ENCODE measurements at regions not wholly inside any gene's neighbourhood (a gene's known extent, or its start where the extent isn't known, plus 50 kb on each side); places are given as distances from the start of the nearest gene placed in this dataset.

- Histone ChIP-seq H3K4me2 (ENCODE audit: low read length) (no peak overlapping the region), H3K27ac (ENCODE audit: low read depth, low read length, poor library complexity, severe bottlenecking) (no peak overlapping the region)
Observed at GRCh38 chr14:83425138-83425537, 1891.5 kb upstream of the SEL1L start.

GRCh38 chr14:83425706-83426105 lies 1892.1 kb upstream of the SEL1L start:
- Histone ChIP-seq H3F3A (ENCODE audit: insufficient read depth, low read length) (no peaks in the 10 kb centered on the region), H3K4me2 (ENCODE audit: low read length) (no peak overlapping the region), H3K9me3 (ENCODE audit: low read length) (no peaks in the 10 kb centered on the region), H3K9ac (ENCODE audit: low read length) (no peak overlapping the region), H4K20me1 (ENCODE audit: insufficient read depth, low read length) (no peaks in the 10 kb centered on the region), H3K27me3 (ENCODE audit: insufficient read depth, low read length) (no peaks in the 10 kb centered on the region), H3K79me2 (ENCODE audit: insufficient read depth, low read length) (no peaks in the 10 kb centered on the region), H3K9me2 (ENCODE audit: low read depth, low read length) (no peaks in the 10 kb centered on the region), H3K4me1 (ENCODE audit: insufficient read depth, low read length, severe bottlenecking) (no peaks in the 10 kb centered on the region), H2AFZ (ENCODE audit: low read length) (no peak overlapping the region), H3K27ac (ENCODE audit: low read depth, low read length, poor library complexity, severe bottlenecking) (no peak overlapping the region), H3K4me3 (ENCODE audit: low read depth, low read length, poor library complexity, severe bottlenecking) (no peak overlapping the region), H3K36me3 (ENCODE audit: insufficient read depth, low read length) (no peaks in the 10 kb centered on the region)
- TF ChIP-seq CTCF (IDR thresholded peaks at IDR 0.05; ENCODE audit: low read length) (no peak), EZH2 (IDR thresholded peaks at IDR 0.05; ENCODE audit: borderline replicate concordance, low read length) (no peak)

More at GRCh38 chr14:83425138-83425537, 1891.5 kb upstream of the SEL1L start:
- TF ChIP-seq EZH2 (IDR thresholded peaks at IDR 0.05; ENCODE audit: borderline replicate concordance, low read length): no peak
- TF ChIP-seq CTCF (IDR thresholded peaks at IDR 0.05; ENCODE audit: low read length): no peak
- no peak overlapping the region for H3K9ac ChIP-seq (ENCODE audit: low read length)
- H3K27me3 ChIP-seq (ENCODE audit: insufficient read depth, low read length): no peaks in the 10 kb centered on the region
- H3K36me3 ChIP-seq (ENCODE audit: insufficient read depth, low read length): no peaks in the 10 kb centered on the region
- H3K4me3 ChIP-seq (ENCODE audit: low read depth, low read length, poor library complexity, severe bottlenecking): no peak overlapping the region
- no peaks in the 10 kb centered on the region for H3K9me3 ChIP-seq (ENCODE audit: low read length)
- H3K79me2 ChIP-seq (ENCODE audit: insufficient read depth, low read length): no peaks in the 10 kb centered on the region
- H3K4me1 ChIP-seq (ENCODE audit: insufficient read depth, low read length, severe bottlenecking): no peaks in the 10 kb centered on the region
- no peaks in the 10 kb centered on the region for H3F3A ChIP-seq (ENCODE audit: insufficient read depth, low read length)
- no peaks in the 10 kb centered on the region for H3K9me2 ChIP-seq (ENCODE audit: low read depth, low read length)
- H2AFZ ChIP-seq (ENCODE audit: low read length): no peak overlapping the region
- no peaks in the 10 kb centered on the region for H4K20me1 ChIP-seq (ENCODE audit: insufficient read depth, low read length)

GRCh38 chr14:83433618-83434017 lies 1900.0 kb upstream of the SEL1L start:
- H3K9me3 ChIP-seq (ENCODE audit: low read length): no peaks in the 10 kb centered on the region
- no peaks in the 10 kb centered on the region for H3K27me3 ChIP-seq (ENCODE audit: insufficient read depth, low read length)
- H3K9me2 ChIP-seq (ENCODE audit: low read depth, low read length): no peaks in the 10 kb centered on the region
- H3F3A ChIP-seq (ENCODE audit: insufficient read depth, low read length): no peaks in the 10 kb centered on the region
- no peaks in the 10 kb centered on the region for H3K36me3 ChIP-seq (ENCODE audit: insufficient read depth, low read length)
- no peaks in the 10 kb centered on the region for H3K4me1 ChIP-seq (ENCODE audit: insufficient read depth, low read length, severe bottlenecking)
- no peak for TF ChIP-seq EZH2 (IDR thresholded peaks at IDR 0.05; ENCODE audit: borderline replicate concordance, low read length)
- TF ChIP-seq CTCF (IDR thresholded peaks at IDR 0.05; ENCODE audit: low read length): no peak
- no peak overlapping the region for H3K4me3 ChIP-seq (ENCODE audit: low read depth, low read length, poor library complexity, severe bottlenecking)
- H3K4me2 ChIP-seq (ENCODE audit: low read length): no peak overlapping the region
- no peak overlapping the region for H2AFZ ChIP-seq (ENCODE audit: low read length)
- H3K9ac ChIP-seq (ENCODE audit: low read length): no peak overlapping the region
- H3K79me2 ChIP-seq (ENCODE audit: insufficient read depth, low read length): no peaks in the 10 kb centered on the region
- H4K20me1 ChIP-seq (ENCODE audit: insufficient read depth, low read length): no peaks in the 10 kb centered on the region
- no peak overlapping the region for H3K27ac ChIP-seq (ENCODE audit: low read depth, low read length, poor library complexity, severe bottlenecking)
